HG03521 (cell line): ENCODE measurements at regions not wholly inside any gene's neighbourhood (a gene's known extent, or its start where the extent isn't known, plus 50 kb on each side); places are given as distances from the start of the nearest gene placed in this dataset.

Experiments
- ATAC-seq: cut with Tn5 transposase; IDR thresholded peaks from one replicate; pipeline ENCODE4 v1.9.1; 2021; ENCODE audit warnings: mild to moderate bottlenecking, moderate library complexity; ENCODE audit not compliant: unreplicated experiment

DNA sequence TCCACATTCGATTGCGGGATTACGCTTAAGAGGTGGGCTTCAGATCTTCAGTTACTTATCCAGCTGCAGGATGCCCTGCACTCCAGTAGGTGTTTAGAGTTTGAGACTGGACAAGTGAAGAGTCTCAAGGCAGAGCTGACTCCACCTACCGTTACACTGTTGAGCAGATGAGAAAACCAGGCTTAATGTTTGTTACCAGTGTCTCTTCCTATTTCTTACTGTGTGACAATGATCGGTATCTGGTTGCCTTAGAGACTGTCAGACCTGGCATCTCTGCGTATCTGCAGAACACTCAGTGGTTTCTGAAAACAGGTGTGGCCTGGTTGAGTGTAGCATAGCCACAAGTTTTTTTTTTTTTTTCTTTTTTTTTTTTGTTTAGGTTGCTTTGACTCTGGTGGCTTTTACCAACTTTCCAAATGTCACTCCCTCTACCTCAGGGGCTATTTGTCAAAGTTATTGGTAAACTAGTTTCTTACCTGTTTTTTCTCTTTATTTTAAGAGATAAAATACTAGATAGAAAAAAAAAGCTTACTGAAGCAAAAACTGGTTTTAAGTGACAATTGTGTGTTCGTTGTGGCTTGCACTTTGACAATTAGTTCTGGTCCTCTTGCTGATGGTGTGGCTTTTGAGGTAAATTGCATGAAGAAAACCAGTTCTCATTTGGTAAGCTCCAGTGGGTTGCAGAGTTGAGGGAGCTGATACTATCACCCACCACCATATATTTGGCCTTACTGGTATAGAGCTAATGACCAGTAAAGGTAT is 284.8 kb downstream of the ETS1 start:
- peak; percentile 92 for ATAC-seq

GRCh38 chr11:128301756-128302155 is 285.6 kb downstream of the ETS1 start:
- ATAC-seq, result no peak

DNA sequence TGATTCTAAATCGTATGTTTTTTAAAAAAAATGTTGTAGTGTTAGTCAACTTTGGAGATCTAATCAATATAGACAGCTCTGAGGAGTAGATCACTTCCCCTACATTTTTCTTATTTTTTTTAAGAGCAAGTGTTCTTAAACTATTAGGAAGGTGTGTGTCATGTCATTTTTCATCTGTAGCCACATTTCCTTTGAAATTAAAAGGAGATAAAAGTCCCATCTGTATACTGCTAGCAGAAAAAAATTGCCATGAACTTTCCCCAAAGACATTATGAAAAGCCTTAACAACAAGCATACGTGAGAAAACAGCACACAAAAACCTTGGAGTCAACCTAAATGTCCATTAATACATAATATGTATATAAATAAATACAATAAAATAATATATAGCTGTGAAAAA is 286.6 kb downstream of the ETS1 start:
- ATAC-seq, result no peak

GRCh38 chr11:128299132-128299726 is 288.1 kb downstream of the ETS1 start:
- no peak for ATAC-seq

DNA sequence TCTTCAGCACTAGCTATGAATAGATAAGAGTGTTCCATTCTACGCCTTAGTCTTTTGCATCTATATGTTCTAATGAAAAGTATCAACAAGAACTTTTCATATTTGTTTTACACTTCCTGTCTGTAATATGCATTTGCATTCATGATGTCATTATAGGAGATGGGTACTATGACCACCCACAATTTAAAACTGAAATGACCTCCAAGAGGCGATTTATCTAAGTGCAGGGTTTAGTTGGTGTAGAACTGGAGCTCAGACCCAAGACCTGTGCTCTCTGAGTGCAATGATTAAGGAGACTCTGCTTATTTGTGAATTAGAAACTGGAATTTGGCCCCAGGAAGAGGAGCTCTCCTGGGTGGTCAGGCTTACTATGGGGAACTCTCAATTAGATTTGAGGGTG is 289.1 kb downstream of the ETS1 start:
- ATAC-seq, result no peak

DNA sequence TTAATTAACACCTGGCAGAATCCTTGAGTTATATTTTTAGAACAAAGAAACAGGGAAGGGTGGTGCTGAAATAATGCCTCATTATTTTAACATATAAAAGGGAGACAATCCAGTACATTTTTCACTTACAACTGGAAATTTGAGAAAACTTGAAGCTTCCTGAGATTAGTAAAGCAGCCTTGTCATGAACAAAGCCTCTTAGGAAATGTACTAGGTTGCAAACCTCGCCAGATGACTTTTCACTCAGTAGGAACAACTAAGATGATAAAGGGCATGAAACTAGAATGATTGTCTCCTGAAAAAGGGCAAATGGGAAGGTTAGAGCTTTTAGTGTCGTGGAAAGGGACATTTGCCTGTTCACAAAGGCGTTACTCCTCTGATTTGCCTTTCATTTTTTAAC is 289.6 kb downstream of the ETS1 start:
- ATAC-seq, result no peak

DNA sequence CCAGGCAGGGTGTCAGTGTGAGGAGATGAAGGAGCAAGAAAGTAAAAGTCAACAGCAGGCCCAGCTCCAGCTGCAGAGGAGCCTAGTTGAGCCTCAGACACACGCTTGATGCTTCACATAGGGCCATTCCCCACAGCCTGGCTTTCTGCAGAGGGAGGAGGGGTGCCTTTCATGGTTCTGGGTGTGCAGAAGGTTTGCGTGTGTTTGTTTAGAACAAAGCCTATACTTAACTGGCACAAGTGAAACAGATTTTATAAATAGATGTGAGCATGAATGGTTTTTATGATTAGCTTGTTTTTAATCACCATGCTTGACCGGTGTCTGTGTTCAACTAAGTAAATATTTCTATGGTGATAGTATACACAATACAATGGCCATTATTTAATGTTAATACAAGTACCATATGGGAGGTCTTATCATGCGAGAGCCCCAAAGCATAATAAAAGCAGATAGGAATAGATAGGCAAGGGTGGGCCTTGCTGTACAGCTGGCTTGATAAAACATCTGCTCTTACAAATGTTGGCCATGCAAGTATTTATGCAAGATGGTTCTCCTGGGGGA is 290.2 kb downstream of the ETS1 start:
- ATAC-seq, result no peak

DNA sequence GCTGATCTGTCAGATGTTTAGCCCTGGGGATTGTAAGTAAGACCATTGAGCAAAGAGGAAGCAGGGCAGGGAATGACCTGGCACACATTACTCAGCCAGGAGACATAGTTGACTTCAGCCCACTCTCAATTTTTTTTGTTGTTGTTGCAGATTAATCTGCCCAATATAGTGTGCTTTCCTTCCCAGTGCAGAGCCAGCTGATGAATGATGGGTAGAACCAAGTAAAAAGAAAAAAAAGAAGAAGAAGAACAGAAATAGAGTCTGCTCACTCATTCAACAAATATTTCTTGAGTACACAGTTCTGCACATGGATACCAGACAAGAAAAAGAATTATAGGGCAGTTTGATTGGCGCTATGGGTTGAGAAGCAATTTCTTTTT is 292.7 kb downstream of the ETS1 start:
- no peak for ATAC-seq

GRCh38 chr11:128294001-128294670 is 293.2 kb downstream of the ETS1 start:
- ATAC-seq, result no peak

GRCh38 chr11:128291835-128292234 is 295.5 kb downstream of the ETS1 start:
- ATAC-seq, result no peak

DNA sequence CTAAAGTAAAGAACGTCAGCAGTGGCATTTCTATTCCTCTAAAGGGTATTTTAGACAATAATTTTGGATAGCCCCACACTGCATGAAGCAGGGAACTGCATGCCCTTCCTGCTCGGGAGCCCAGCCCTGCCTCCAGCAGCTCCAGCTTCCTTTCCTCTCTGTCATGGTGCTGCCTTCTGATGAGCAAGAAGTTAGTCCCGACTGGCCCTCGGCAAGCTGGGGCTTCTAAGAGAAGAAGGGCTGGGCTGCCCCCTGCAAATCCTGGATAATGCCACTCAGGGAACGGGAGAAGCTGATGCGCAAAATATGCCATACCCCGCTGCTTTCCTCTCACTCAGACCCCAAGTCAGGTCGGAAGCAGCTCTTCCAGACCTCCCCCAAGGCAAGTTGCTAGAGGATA is 296.4 kb downstream of the ETS1 start:
- ATAC-seq, result no peak

GRCh38 chr11:128290106-128290840 is 297.1 kb downstream of the ETS1 start:
- ATAC-seq, result peak; percentile 71

- ATAC-seq, result no peak
Observed at GRCh38 chr11:128289048-128289447, 298.3 kb downstream of the ETS1 start.

DNA sequence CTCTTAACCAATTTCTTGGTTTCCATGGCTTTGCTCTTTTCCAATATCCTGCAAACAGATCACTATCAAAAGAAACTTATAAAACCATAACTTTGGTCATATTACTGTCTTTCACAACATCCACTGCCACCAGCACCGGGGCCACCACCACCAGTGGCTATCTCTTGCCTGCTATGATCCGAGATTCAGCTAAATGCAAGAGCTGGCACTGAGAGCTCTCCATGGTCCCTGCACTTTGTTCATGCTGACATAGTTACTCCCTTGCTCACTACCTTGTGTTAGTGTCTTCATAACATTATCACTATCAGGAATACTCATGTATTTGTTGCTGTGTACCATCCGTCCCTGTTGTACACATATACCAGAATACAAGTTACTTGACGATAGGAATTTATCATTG is 299.0 kb downstream of the ETS1 start:
- no peak for ATAC-seq

- no peak for ATAC-seq
Observed at GRCh38 chr11:128285321-128285720, 302.0 kb downstream of the ETS1 start.

DNA sequence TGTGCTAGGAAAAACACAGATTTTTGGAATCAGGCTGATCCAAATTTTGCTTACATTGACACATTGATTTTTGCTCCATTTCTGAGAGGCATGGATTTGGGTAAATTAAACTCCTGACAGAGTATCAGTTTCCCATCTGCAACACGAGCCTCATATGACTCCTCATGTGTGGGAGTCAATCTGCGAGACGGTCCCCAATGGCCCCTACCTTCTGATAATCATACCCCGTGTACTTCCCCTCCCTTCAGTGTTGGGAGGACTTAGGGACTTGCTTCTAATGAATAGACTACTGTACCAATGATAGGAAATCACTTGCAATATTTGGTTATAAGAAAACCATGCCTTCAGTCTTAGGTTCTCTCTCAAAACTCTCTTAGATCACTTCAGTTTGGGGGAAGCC is 302.7 kb downstream of the ETS1 start:
- ATAC-seq, result no peak

- no peak for ATAC-seq
Observed at GRCh38 chr11:128283451-128283850, 303.9 kb downstream of the ETS1 start.

- ATAC-seq, result no peak
Observed at GRCh38 chr11:128282053-128282452, 305.3 kb downstream of the ETS1 start.

DNA sequence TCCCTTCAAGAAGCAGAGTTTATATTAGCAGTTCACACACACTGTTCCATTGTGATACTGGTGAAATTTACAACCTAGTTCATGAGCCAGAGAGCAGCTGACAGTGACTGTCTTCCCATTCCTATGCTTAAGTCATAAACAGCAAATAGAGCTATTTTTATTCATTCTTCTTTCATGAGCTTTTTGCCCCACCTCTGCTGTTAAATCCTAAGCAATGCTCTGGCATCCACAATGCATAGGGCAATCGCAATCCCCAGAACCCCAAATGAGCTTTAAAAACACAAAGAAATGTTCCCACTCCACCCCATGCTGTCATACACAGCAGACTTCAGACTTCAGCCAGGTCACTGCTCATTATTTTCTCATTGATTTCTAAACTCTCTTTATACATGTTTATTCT is 307.5 kb downstream of the ETS1 start:
- ATAC-seq, result no peak

DNA sequence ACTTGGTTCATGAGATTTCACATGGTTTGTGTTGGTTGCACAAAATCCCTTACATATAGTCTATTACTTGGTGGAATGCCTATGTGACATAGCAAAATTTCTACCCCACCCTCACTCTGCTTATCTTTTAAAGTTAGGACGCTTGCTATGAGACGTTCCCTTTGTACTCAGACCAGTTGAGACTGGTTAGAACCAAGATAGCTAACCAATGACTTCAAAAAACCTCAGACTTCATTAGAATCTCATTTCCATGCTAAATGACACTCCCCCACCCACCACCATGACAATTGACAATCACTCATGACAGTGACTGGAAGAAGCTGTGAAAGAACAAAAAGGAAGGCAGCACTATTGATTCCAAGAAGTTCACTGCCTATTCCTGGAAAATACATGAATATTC is 313.6 kb downstream of the ETS1 start:
- no peak for ATAC-seq

DNA sequence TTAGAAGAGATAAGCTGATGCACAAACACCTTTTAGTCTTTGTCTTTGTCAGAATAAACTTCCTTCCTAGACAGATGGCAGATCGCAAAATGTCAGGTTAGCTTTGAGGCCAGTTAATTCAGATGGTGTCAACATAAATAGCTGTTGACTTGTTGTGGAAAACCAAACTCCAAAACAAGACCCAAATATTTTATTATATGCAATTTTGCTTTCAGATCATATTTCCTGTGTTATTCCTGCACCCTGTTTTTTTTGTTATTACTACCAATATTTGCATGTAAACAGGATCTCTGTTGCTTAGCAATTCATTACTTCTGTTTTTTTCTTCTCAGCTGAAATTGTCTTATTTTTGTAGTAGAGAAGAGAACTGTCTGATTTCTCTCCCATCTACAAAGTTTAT is 316.0 kb downstream of the ETS1 start:
- ATAC-seq, result no peak
